Natural killer cell (primary cell): ENCODE measurements at regions not wholly inside any gene's neighbourhood (a gene's known extent, or its start where the extent isn't known, plus 50 kb on each side); places are given as distances from the start of the nearest gene placed in this dataset.

Experiments
- ATAC-seq, 3 donors: fragments of 150-1000 bp in 2 of 3; fragments of 200-7000 bp in 1 of 3; cut with Tn5 transposase; 1 replicate in 1 of 3; 2 replicates in 2 of 3; pipeline ENCODE4 v1.10.0; 2021; ENCODE audit warnings: mild to moderate bottlenecking in 2 of 3, moderate library complexity in 2 of 3
- DNase-seq, 2 donors: peaks; one replicate each; pipeline versions ENCODE4 v3.0.0 to v3.0.0-alpha.2; 2013 to 2021; ENCODE audit warnings: mixed read lengths in 1 of 2
- H3K27ac ChIP-seq: one replicate; pipeline ENCODE4 v1.5.1; 2013; ENCODE audit warnings: mild to moderate bottlenecking, low read length
- H3K27me3 ChIP-seq: one replicate; pipeline ENCODE4 v1.6.1; 2013; ENCODE audit warnings: low read length; ENCODE audit not compliant: control insufficient read depth, insufficient read depth
- H3K36me3 ChIP-seq: one replicate; pipeline ENCODE4 v1.6.1; 2013; ENCODE audit warnings: low read length; ENCODE audit not compliant: control insufficient read depth, insufficient read depth
- H3K4me1 ChIP-seq: one replicate; pipeline ENCODE4 v1.6.1; 2013; ENCODE audit warnings: low read length; ENCODE audit not compliant: control insufficient read depth, insufficient read depth
- H3K4me3 ChIP-seq: one replicate; pipeline ENCODE4 v1.5.1; 2013; ENCODE audit warnings: low read length
- H3K9me3 ChIP-seq: one replicate; pipeline ENCODE4 v1.6.1; 2013; ENCODE audit warnings: low read length; ENCODE audit not compliant: control insufficient read depth, insufficient read depth
- H3K27ac Mint-ChIP-seq, 2 donors: one replicate each; pipeline ENCODE4 v1.8.0; 2022; ENCODE audit warnings: mild to moderate bottlenecking in 2 of 2, mixed read lengths in 2 of 2, moderate library complexity in 1 of 2
- H3K27me3 Mint-ChIP-seq, 2 donors: one replicate each; pipeline ENCODE4 v1.8.0; 2022; ENCODE audit warnings: low read depth in 2 of 2, mixed read lengths in 2 of 2
- H3K36me3 Mint-ChIP-seq: one replicate; pipeline ENCODE4 v1.8.0; 2022; ENCODE audit warnings: mixed read lengths
- H3K4me1 Mint-ChIP-seq, 2 donors: one replicate each; pipeline ENCODE4 v1.8.0; 2022; ENCODE audit warnings: mixed read lengths in 2 of 2
- H3K4me3 Mint-ChIP-seq: one replicate; pipeline ENCODE4 v1.8.0; 2022; ENCODE audit warnings: mild to moderate bottlenecking, moderate library complexity, mixed read lengths
- H3K9me3 Mint-ChIP-seq, 2 donors: one replicate each; pipeline ENCODE4 v1.8.0; 2022; ENCODE audit warnings: mixed read lengths in 2 of 2
- CTCF ChIP-seq: fragments of 200-600 bp; IDR thresholded peaks from one replicate; pipeline ENCODE4 v1.8.0; 2022; ENCODE audit warnings: antibody characterized with exemption
- WGBS: methylation state at CpG from one replicate; pipeline ENCODE4 v1.1.7; 2013; ENCODE audit warnings: missing lambda C conversion rate; ENCODE audit not compliant: insufficient coverage; 5-methylcytosine and 5-hydroxymethylcytosine counted together
- intact Hi-C: fragments of 100-400 bp; cut with micrococcal nuclease; formaldehyde crosslinking; loops from one replicate; pipeline ENCODE4 v1.14.2; 2022

- no peak for ATAC-seq
- no peak for DNase-seq
- Mint-ChIP-seq H3K9me3 (no peaks in the 10 kb centered on the region), H3K36me3 (no peaks in the 10 kb centered on the region), H3K27me3 (peaks cover 65 to 78% of the 10 kb centered on the region in 2 donors), H3K4me3 (no peak overlapping the region), H3K4me1 (peaks cover 0 to 4% of the 10 kb centered on the region in 2 donors), H3K27ac (no peak overlapping the region)
- Histone ChIP-seq H3K27ac (no peak overlapping the region), H3K27me3 (peaks cover 5% of the 10 kb centered on the region), H3K4me3 (no peak overlapping the region), H3K9me3 (no peaks in the 10 kb centered on the region), H3K4me1 (no peaks in the 10 kb centered on the region), H3K36me3 (no peaks in the 10 kb centered on the region)
- WGBS: 60% methylated on average over 13 of the region's 13 CpGs
- intact Hi-C loops: no loop called here
- no peak for TF ChIP-seq CTCF
Measured at GRCh38 chr16:86297391-86297790, 212.9 kb upstream of the FOXF1 start.

GRCh38 chr16:86297866-86298757 is 212.2 kb upstream of the FOXF1 start:
- ATAC-seq: no peak
- Histone ChIP-seq H3K27me3 (peaks cover 5% of the 10 kb centered on the region), H3K27ac (no peak overlapping the region), H3K36me3 (no peaks in the 10 kb centered on the region), H3K4me3 (no peak overlapping the region), H3K9me3 (no peaks in the 10 kb centered on the region), H3K4me1 (no peaks in the 10 kb centered on the region)
- H3K4me3 Mint-ChIP-seq: no peak overlapping the region
- peaks cover 59 to 72% of the 10 kb centered on the region in 2 donors for H3K27me3 Mint-ChIP-seq
- peaks cover 0 to 4% of the 10 kb centered on the region in 2 donors for H3K4me1 Mint-ChIP-seq
- intact Hi-C loops: no loop called here
- no peak for DNase-seq
- H3K36me3 Mint-ChIP-seq: no peaks in the 10 kb centered on the region
- 33% methylated on average over 31 of the region's 31 CpGs for WGBS
- H3K9me3 Mint-ChIP-seq: no peaks in the 10 kb centered on the region
- TF ChIP-seq CTCF: no peak
- H3K27ac Mint-ChIP-seq: no peak overlapping the region

GRCh38 chr16:86298758-86299134 is 211.6 kb upstream of the FOXF1 start:
- no peak overlapping the region for H3K27ac Mint-ChIP-seq
- no peak for TF ChIP-seq CTCF
- Histone ChIP-seq H3K9me3 (no peaks in the 10 kb centered on the region), H3K27ac (no peak overlapping the region), H3K27me3 (peaks cover 5% of the 10 kb centered on the region), H3K4me1 (no peaks in the 10 kb centered on the region), H3K4me3 (no peak overlapping the region), H3K36me3 (no peaks in the 10 kb centered on the region)
- DNase-seq: no peak
- intact Hi-C loops: no loop called here
- ATAC-seq: no peak
- no peak overlapping the region for H3K4me3 Mint-ChIP-seq
- peaks cover 56 to 66% of the 10 kb centered on the region in 2 donors for H3K27me3 Mint-ChIP-seq
- WGBS: 56% methylated on average over 7 of the region's 7 CpGs
- peaks cover 0 to 4% of the 10 kb centered on the region in 2 donors for H3K4me1 Mint-ChIP-seq
- H3K9me3 Mint-ChIP-seq: no peaks in the 10 kb centered on the region
- H3K36me3 Mint-ChIP-seq: no peaks in the 10 kb centered on the region
